ENCODE measurements at regions not wholly inside any gene's neighbourhood (a gene's known extent, or its start where the extent isn't known, plus 50 kb on each side); places are given as distances from the start of the nearest gene placed in this dataset.

- DNase-seq = no peak
Observed at GRCh38 chr3:177550667-177551066, 353.4 kb upstream of the TBL1XR1 start.

- DNase-seq = no peak
Observed at GRCh38 chr3:177551431-177551836, 354.2 kb upstream of the TBL1XR1 start.

GRCh38 chr3:177552051-177552450, 354.8 kb upstream of the TBL1XR1 start:
- DNase-seq = no peak

GRCh38 chr3:177553012-177553411, 355.7 kb upstream of the TBL1XR1 start:
- DNase-seq = no peak

- DNase-seq = peak; percentile 59
Observed at GRCh38 chr3:177553579-177553978, 356.3 kb upstream of the TBL1XR1 start.

- DNase-seq = no peak
Observed at GRCh38 chr3:177554895-177555759, 357.8 kb upstream of the TBL1XR1 start.

- DNase-seq = no peak
Observed at GRCh38 chr3:177557548-177557947, 360.3 kb upstream of the TBL1XR1 start.

- no peak for DNase-seq
Observed at GRCh38 chr3:177561365-177561764, 364.1 kb upstream of the TBL1XR1 start.

GRCh38 chr3:177561769-177562392, 364.6 kb upstream of the TBL1XR1 start:
- DNase-seq = no peak

- DNase-seq = no peak
Observed at GRCh38 chr3:177563243-177563780, 366.0 kb upstream of the TBL1XR1 start.

- no peak for DNase-seq
Observed at GRCh38 chr3:177563792-177564191, 366.5 kb upstream of the TBL1XR1 start.

GRCh38 chr3:177565981-177566380, 368.7 kb upstream of the TBL1XR1 start:
- DNase-seq = no peak

GRCh38 chr3:177567833-177568232, 370.6 kb upstream of the TBL1XR1 start:
- DNase-seq = no peak

- no peak for DNase-seq
Observed at GRCh38 chr3:177569193-177569592, 371.9 kb upstream of the TBL1XR1 start.

GRCh38 chr3:177569875-177570657, 372.8 kb upstream of the TBL1XR1 start:
- no peak for DNase-seq

GRCh38 chr3:177571271-177571943, 374.1 kb upstream of the TBL1XR1 start:
- no peak for DNase-seq

- DNase-seq = no peak
Observed at GRCh38 chr3:177571944-177572315, 374.6 kb upstream of the TBL1XR1 start.

GRCh38 chr3:177574222-177574856, 377.1 kb upstream of the TBL1XR1 start:
- peak; percentile 58 for DNase-seq

GRCh38 chr3:177576746-177577145, 379.5 kb upstream of the TBL1XR1 start:
- DNase-seq = no peak

- DNase-seq = no peak
Observed at GRCh38 chr3:177578488-177578887, 381.2 kb upstream of the TBL1XR1 start.

- DNase-seq = no peak
Observed at GRCh38 chr3:177579419-177579818, 382.1 kb upstream of the TBL1XR1 start.

- no peak for DNase-seq
Observed at GRCh38 chr3:177580437-177580836, 383.2 kb upstream of the TBL1XR1 start.
